Pancreas (tissue), 10 donors: ENCODE measurements at regions not wholly inside any gene's neighbourhood (a gene's known extent, or its start where the extent isn't known, plus 50 kb on each side); places are given as distances from the start of the nearest gene placed in this dataset.
"Not testable (repeated sequence)": the region's sequence is repeated elsewhere in the genome, so short reads cannot be mapped to it uniquely, and the experiment has no call there.

ENCODE experiments used
- ATAC-seq, 4 donors: fragments of 200-7000 bp; cut with Tn5 transposase; one replicate each; pipeline versions ENCODE4 v1.8.0 to v1.9.1; 2020; ENCODE audit warnings: mild to moderate bottlenecking in 4 of 4, moderate library complexity in 4 of 4
- DNase-seq, 6 donors: peaks; one replicate each; pipeline ENCODE4 v3.0.0-alpha.2; 2020
- FAIRE-seq: peaks from 2 replicates; lab custom pipeline; 2012; peaks lifted over from hg19 to GRCh38; lab: Jason Lieb, UNC
- H3K27ac ChIP-seq, 4 donors: fragments of 200-600 bp; sonication (generic); 1 replicate in 3 of 4; 2 replicates in 1 of 4; pipeline versions ENCODE4 v1.5.0 to v1.8.0; 2020
- H3K27me3 ChIP-seq, 4 donors: fragments of 200-600 bp; one replicate each; pipeline ENCODE4 v1.8.0; 2021
- H3K36me3 ChIP-seq, 3 donors: fragments of 200-600 bp; sonication (generic) in 1 of 3; one replicate each; pipeline versions ENCODE4 v1.5.0 to v1.8.0; 2020 to 2021
- H3K4me1 ChIP-seq, 3 donors: fragments of 200-600 bp; one replicate each; pipeline ENCODE4 v1.8.0; 2021
- H3K4me3 ChIP-seq, 4 donors: fragments of 200-600 bp; sonication (generic) in 2 of 4; one replicate each; pipeline versions ENCODE4 v1.5.0 to v1.8.0; 2020 to 2021
- H3K9me3 ChIP-seq, 4 donors: fragments of 200-600 bp; one replicate each; pipeline ENCODE4 v1.8.0; 2021
- CTCF ChIP-seq, 4 donors: fragments of 200-600 bp; sonication (generic) in 3 of 4; IDR thresholded peaks; one replicate each; pipeline versions ENCODE4 v1.5.0 to v1.8.0; 2021; ENCODE audit warnings: antibody characterized with exemption in 4 of 4
- WGBS, 2 donors: extraction: QIAGEN DNeasy Blood & Tissue Kit; methylation state at CpG; one replicate each; pipeline ENCODE4 v1.1.7; 2013; 5-methylcytosine and 5-hydroxymethylcytosine counted together
- intact Hi-C, 3 donors: fragments of 100-400 bp; cut with DNase I; formaldehyde crosslinking; loops; one replicate each; pipeline versions ENCODE4 v1.11.1 to v1.14.2; 2022
- donor health status: healthy with polysubstance abuse.
- donor health status: DM: no; HTN: no; CAD: no; lungs with moderate emphysema.
- donor health status: DM: no; HTN: no; CAD: no.
- donor health status: control.
- donor health status: control.
- donor health status: Bipolar disorder and iron deficiency.
- donor health status: DM: yes; HTN: yes; CAD: no.
- donor health status: DM: no; HTN: no; CAD: no.
- donor health status: DM: no; HTN: no; CAD: no.
- donor health status: DM: yes; HTN: yes; CAD: no.

GRCh38 chr3:55252921-55253320 lies 234.2 kb downstream of the WNT5A start:
- FAIRE-seq (no peak), DNase-seq (no peak), ATAC-seq (no peak)
- no peak for TF ChIP-seq CTCF (IDR thresholded peaks at IDR 0.05)
- no peak overlapping the region for H3K27ac ChIP-seq
- no peaks in the 10 kb centered on the region for H3K27me3 ChIP-seq
- H3K36me3 ChIP-seq: no peaks in the 10 kb centered on the region
- H3K4me3 ChIP-seq: no peak overlapping the region
- no peaks in the 10 kb centered on the region for H3K9me3 ChIP-seq
- H3K4me1 ChIP-seq: no peaks in the 10 kb centered on the region
- intact Hi-C loops: no loop called here

- intact Hi-C loops, ATAC-seq, H3K27ac ChIP-seq, H3K9me3 ChIP-seq, H3K27me3 ChIP-seq, H3K4me3 ChIP-seq, H3K36me3 ChIP-seq, DNase-seq, FAIRE-seq: not testable (repeated sequence)
- WGBS, 2 donors: 87 to 90% methylated on average over 6 of the region's 6 CpGs
- H3K4me1 ChIP-seq: peaks cover 0 to 13% (median 13%) of the 10 kb centered on the region in 3 donors
These were observed 237.9 kb downstream of the WNT5A start for GRCh38 chr3:55249156-55249555.

- DNase-seq (no peak), ATAC-seq (no peak), FAIRE-seq (no peak)
- Histone ChIP-seq H3K27me3 (no peaks in the 10 kb centered on the region), H3K4me1 (peaks cover 0 to 17% (median 13%) of the 10 kb centered on the region in 3 donors), H3K9me3 (no peaks in the 10 kb centered on the region), H3K4me3 (no peak overlapping the region), H3K27ac (no peak overlapping the region), H3K36me3 (no peaks in the 10 kb centered on the region)
- TF ChIP-seq CTCF (IDR thresholded peaks at IDR 0.05): no peak
- 53 to 55% methylated on average over 3 of the region's 3 CpGs for WGBS, 2 donors
- intact Hi-C loops: no loop called here
These were observed 239.4 kb downstream of the WNT5A start for GRCh38 chr3:55247666-55248065.

- FAIRE-seq (no peak), DNase-seq (no peak), ATAC-seq (no peak)
- Histone ChIP-seq H3K36me3 (no peaks in the 10 kb centered on the region), H3K27me3 (no peaks in the 10 kb centered on the region), H3K9me3 (no peaks in the 10 kb centered on the region), H3K4me3 (no peak overlapping the region), H3K27ac (no peak overlapping the region), H3K4me1 (peaks cover 0 to 17% (median 13%) of the 10 kb centered on the region in 3 donors)
- no peak for TF ChIP-seq CTCF (IDR thresholded peaks at IDR 0.05)
- intact Hi-C loops: no loop called here
- WGBS, 2 donors: 42 to 45% methylated on average over 5 of the region's 5 CpGs
These were observed 241.1 kb downstream of the WNT5A start for GRCh38 chr3:55246033-55246432.

- no peak overlapping the region for H3K4me3 ChIP-seq
- no peak for TF ChIP-seq CTCF (IDR thresholded peaks at IDR 0.05)
- no peak overlapping the region for H3K27ac ChIP-seq
- ATAC-seq (no peak), FAIRE-seq (no peak), DNase-seq (no peak)
- H3K27me3 ChIP-seq: no peaks in the 10 kb centered on the region
- WGBS, 2 donors: 74 to 88% methylated on average over 2 of the region's 2 CpGs
- no peaks in the 10 kb centered on the region for H3K36me3 ChIP-seq
- peaks cover 0 to 17% (median 13%) of the 10 kb centered on the region in 3 donors for H3K4me1 ChIP-seq
- no peaks in the 10 kb centered on the region for H3K9me3 ChIP-seq
- intact Hi-C loops: no loop called here
These were observed 241.8 kb downstream of the WNT5A start for GRCh38 chr3:55245351-55245750.
